ENCODE measurements at regions not wholly inside any gene's neighbourhood (a gene's known extent, or its start where the extent isn't known, plus 50 kb on each side); places are given as distances from the start of the nearest gene placed in this dataset.

DNA sequence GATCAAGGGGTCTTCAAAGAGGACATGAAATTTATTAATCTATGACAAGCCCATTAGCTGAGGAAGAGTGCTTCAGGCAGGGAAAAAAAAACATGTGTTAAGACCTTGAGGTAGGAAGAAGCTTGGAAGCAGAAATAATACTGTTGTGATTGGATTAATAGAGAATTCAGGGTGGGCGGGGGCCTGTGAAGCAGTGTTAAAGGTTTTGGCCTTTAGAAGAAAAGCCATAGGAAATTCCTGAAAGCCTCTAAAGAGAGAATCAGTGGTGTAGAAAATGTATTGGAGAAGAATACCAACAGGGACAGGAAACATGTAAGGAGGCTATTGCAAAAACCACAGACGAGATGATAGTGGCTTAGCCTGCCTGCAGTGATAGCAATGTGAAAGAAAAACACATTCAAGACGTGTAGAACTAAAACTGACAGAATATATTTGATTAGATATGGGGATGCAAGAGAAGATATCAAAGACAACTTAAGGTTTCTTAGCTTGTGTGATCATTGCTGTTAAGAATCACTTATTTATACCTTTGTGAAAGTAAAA lies 404.4 kb upstream of the ANO3 start:
- H3K4me3 ChIP-seq (ENCODE audit: control insufficient read depth, low read depth, low read length) = no peak overlapping the region
- TF ChIP-seq, protein P1, sequence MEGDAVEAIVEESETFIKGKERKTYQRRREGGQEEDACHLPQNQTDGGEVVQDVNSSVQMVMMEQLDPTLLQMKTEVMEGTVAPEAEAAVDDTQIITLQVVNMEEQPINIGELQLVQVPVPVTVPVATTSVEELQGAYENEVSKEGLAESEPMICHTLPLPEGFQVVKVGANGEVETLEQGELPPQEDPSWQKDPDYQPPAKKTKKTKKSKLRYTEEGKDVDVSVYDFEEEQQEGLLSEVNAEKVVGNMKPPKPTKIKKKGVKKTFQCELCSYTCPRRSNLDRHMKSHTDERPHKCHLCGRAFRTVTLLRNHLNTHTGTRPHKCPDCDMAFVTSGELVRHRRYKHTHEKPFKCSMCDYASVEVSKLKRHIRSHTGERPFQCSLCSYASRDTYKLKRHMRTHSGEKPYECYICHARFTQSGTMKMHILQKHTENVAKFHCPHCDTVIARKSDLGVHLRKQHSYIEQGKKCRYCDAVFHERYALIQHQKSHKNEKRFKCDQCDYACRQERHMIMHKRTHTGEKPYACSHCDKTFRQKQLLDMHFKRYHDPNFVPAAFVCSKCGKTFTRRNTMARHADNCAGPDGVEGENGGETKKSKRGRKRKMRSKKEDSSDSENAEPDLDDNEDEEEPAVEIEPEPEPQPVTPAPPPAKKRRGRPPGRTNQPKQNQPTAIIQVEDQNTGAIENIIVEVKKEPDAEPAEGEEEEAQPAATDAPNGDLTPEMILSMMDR (IDR thresholded peaks at IDR 0.05; ENCODE audit: control insufficient read depth, insufficient read depth, low read depth, low read length, missing control alignments) = no peak
- no peak for DNase-seq (ENCODE audit: low read depth)

DNA sequence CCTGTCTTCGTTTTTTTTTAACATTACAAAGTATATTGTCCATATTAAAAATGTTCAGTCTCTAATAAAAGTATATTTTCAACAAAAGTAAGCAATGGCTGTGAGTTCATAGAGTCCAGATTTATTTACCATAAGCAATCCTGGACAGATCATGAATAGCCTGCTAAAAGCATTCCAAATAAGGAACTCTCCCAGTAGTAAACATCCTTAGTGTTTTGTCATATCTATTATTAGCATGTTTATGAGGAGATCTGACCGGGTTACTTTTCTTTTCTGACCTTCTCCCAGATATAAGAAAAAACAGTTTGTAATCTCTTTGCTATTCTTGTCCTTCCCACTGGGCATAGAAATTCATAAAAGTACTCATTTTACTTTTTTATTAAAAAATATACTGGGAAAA lies 403.9 kb upstream of the ANO3 start:
- DNase-seq (ENCODE audit: low read depth) = no peak
- TF ChIP-seq, protein P1 (IDR thresholded peaks at IDR 0.05; ENCODE audit: control insufficient read depth, insufficient read depth, low read depth, low read length, missing control alignments) = no peak
- H3K4me3 ChIP-seq (ENCODE audit: control insufficient read depth, low read depth, low read length) = no peak overlapping the region

DNA sequence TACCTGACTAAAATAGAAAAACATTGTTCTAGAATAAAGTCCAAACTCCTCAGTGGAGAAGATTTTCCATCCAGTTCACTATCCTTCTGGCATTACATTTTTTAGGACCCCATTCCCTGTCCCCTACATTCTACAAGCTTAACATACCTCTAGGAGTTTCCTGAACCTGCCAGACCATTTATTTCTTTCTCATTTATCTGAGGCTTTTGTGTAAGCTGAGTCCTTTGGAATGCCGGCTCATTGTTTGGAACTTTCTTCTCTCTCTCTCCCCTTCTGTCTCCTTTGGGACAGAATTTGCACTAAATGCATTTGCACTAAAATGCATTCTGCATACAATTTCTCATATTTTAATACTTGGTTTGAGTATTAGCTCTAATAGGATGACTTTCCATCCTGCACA lies 393.0 kb upstream of the ANO3 start:
- no peak for DNase-seq (ENCODE audit: low read depth)
- TF ChIP-seq, protein P1 (IDR thresholded peaks at IDR 0.05; ENCODE audit: control insufficient read depth, insufficient read depth, low read depth, low read length, missing control alignments) = no peak

DNA sequence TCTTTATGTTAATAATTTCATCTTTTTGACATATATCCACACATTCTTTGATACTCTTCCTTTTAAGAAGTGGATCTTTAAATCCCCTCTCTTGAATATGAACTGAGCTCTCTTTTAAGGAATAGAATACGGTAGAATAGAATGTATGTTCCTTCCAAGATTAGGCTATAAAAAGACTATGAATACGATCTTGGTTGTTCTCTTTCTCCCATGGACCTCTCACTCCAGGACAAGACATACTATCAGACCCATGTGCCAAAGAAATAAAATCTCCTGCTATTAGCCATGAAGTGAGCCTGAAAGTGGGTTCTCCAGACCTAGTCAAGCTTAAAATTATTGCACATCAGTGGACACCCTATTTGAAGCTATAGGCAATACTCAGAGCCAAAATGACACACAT lies 392.2 kb upstream of the ANO3 start:
- TF ChIP-seq, protein P1 (IDR thresholded peaks at IDR 0.05; ENCODE audit: control insufficient read depth, insufficient read depth, low read depth, low read length, missing control alignments) = no peak
- DNase-seq (ENCODE audit: low read depth) = no peak
- no peak overlapping the region for H3K4me3 ChIP-seq (ENCODE audit: control insufficient read depth, low read depth, low read length)

More for the DNA sequence above, 393.0 kb upstream of the ANO3 start:
- H3K4me3 ChIP-seq (ENCODE audit: control insufficient read depth, low read depth, low read length) = no peak overlapping the region

DNA sequence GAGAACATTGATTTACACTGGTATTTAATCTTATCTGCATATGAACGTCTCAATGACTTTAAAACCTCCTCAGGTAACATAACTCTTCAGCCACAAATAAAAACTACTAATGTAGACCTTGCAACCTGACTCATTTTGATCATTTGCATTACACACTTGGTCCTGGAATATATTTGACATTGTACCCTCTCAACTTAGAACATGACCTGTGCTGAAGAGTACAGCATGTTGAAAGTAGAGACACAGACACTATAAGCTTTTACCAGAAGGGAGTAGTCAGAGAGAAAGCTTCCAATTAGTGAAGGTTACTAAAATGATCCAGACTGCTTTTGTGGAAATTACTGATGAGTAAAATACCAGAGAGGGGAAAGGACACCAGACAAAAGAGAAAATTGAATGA lies 390.6 kb upstream of the ANO3 start:
- no peak for DNase-seq (ENCODE audit: low read depth)
- TF ChIP-seq, protein P1 (IDR thresholded peaks at IDR 0.05; ENCODE audit: control insufficient read depth, insufficient read depth, low read depth, low read length, missing control alignments) = no peak
- no peak overlapping the region for H3K4me3 ChIP-seq (ENCODE audit: control insufficient read depth, low read depth, low read length)

DNA sequence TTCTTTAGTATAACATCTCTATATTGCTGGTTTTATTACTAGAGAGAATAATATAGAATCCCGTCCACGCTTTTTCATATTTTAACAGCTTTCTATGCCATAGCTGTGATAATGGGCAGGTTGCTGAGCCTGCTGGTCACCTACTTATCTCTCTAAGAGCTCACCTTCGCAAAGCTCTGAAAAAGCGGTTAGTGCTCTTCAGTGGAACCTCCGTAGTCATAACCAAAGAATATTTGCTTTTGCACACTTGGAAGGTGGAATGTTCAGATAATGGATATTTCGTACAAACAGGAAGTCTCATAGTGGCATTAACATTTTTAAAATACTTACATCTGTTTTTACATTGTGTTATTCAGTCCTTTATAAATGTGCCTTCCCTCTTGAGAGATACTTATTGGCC lies 388.9 kb upstream of the ANO3 start:
- H3K4me3 ChIP-seq (ENCODE audit: control insufficient read depth, low read depth, low read length) = no peak overlapping the region

More for the DNA sequence above, 388.9 kb upstream of the ANO3 start:
- TF ChIP-seq, protein P1 (IDR thresholded peaks at IDR 0.05; ENCODE audit: control insufficient read depth, insufficient read depth, low read depth, low read length, missing control alignments) = no peak
- DNase-seq (ENCODE audit: low read depth) = no peak

Data from AG09309 (cell line).